Transverse colon (tissue), 3 donors: ENCODE measurements at regions not wholly inside any gene's neighbourhood (a gene's known extent, or its start where the extent isn't known, plus 50 kb on each side); places are given as distances from the start of the nearest gene placed in this dataset.

Source experiments
- POLR2A ChIP-seq: fragments of 450-650 bp; IDR thresholded peaks from one replicate; pipeline ENCODE4 v1.6.1; 2016; ENCODE audit warnings: antibody characterized with exemption, mild to moderate bottlenecking, moderate library complexity
- TF ChIP-seq, protein P1 (sequence below), 5 experiments: fragments of 200-600 bp in 3 of 5; fragments of 450-650 bp in 2 of 5; sonication (generic) in 3 of 5; IDR thresholded peaks; 1 replicate in 2 of 5; 2 replicates in 3 of 5; pipeline ENCODE4 v1.5.1; 2016 to 2017; ENCODE audit warnings: antibody characterized with exemption in 5 of 5, inconsistent platforms in 3 of 5, mild to moderate bottlenecking in 2 of 5, moderate library complexity in 1 of 5

DNA sequence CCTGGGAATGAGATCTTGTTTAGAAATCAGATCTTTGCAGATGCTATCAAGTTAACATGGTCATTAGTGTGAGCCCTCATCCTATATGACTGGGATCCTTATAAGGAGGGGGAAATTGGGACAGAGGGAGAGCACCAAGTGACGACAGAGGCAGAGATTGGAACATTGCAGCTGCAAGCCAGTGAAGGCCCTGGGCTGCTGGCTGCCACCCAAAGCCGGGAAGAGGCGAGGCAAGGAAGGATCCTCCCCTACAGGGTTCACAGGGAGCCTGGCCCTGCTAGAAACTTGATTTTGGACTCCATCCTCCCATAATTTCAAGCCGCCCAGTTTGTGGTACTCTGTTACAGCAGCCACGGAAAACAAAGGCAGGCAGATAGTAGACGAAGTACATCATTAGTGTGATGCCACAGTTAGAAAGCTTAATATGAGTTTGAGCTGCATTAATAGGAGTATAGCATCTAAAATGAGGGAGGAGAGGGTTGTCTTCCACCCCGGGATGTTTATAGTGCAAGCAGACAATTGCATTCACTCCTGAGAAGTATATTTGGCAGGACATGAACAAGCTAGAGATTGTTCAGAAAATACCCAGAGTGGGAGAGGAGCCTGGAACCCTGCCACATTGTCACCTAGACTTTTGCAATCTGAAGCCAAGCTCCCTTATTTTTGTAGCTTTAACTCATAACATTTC is 56.8 kb upstream of the CLMP start:
- TF ChIP-seq, protein P1, sequence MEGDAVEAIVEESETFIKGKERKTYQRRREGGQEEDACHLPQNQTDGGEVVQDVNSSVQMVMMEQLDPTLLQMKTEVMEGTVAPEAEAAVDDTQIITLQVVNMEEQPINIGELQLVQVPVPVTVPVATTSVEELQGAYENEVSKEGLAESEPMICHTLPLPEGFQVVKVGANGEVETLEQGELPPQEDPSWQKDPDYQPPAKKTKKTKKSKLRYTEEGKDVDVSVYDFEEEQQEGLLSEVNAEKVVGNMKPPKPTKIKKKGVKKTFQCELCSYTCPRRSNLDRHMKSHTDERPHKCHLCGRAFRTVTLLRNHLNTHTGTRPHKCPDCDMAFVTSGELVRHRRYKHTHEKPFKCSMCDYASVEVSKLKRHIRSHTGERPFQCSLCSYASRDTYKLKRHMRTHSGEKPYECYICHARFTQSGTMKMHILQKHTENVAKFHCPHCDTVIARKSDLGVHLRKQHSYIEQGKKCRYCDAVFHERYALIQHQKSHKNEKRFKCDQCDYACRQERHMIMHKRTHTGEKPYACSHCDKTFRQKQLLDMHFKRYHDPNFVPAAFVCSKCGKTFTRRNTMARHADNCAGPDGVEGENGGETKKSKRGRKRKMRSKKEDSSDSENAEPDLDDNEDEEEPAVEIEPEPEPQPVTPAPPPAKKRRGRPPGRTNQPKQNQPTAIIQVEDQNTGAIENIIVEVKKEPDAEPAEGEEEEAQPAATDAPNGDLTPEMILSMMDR (IDR thresholded peaks at IDR 0.05) = no peak
- TF ChIP-seq POLR2A = no peak
